Upper lobe of left lung (tissue), 6 donors: ENCODE measurements at regions not wholly inside any gene's neighbourhood (a gene's known extent, or its start where the extent isn't known, plus 50 kb on each side); places are given as distances from the start of the nearest gene placed in this dataset.

Source experiments
- ATAC-seq, 2 donors: fragments of 200-7000 bp; cut with Tn5 transposase; one replicate each; pipeline ENCODE4 v1.9.1; 2022; ENCODE audit warnings: mild to moderate bottlenecking in 2 of 2, moderate library complexity in 2 of 2; ENCODE audit not compliant: low FRiP score in 2 of 2
- DNase-seq, 2 donors: peaks; one replicate each; pipeline ENCODE4 v3.0.0-alpha.2; 2019 to 2020
- H3K27ac ChIP-seq, 4 donors: fragments of 200-600 bp; sonication (generic); one replicate each; pipeline ENCODE4 v1.5.1; 2016 to 2019
- H3K27me3 ChIP-seq, 4 donors: fragments of 200-600 bp; sonication (generic); one replicate each; pipeline ENCODE4 v1.5.1; 2017 to 2019
- H3K36me3 ChIP-seq, 4 donors: fragments of 200-600 bp; sonication (generic); one replicate each; pipeline ENCODE4 v1.5.1; 2016 to 2019
- H3K4me1 ChIP-seq, 4 donors: fragments of 200-600 bp; sonication (generic); one replicate each; pipeline ENCODE4 v1.5.1; 2018 to 2019
- H3K4me3 ChIP-seq, 4 donors: fragments of 200-600 bp; sonication (generic); one replicate each; pipeline ENCODE4 v1.5.1; 2017 to 2019; ENCODE audit warnings: mild to moderate bottlenecking in 2 of 4, moderate library complexity in 1 of 4
- H3K9me3 ChIP-seq, 4 donors: fragments of 200-600 bp; sonication (generic); one replicate each; pipeline ENCODE4 v1.5.1; 2018 to 2019
- CTCF ChIP-seq, 6 experiments: fragments of 450-650 bp in 4 of 6; fragments of 200-600 bp in 2 of 6; sonication (generic) in 2 of 6; IDR thresholded peaks; one replicate each; pipeline ENCODE4 v1.5.1; 2016 to 2019; ENCODE audit warnings: antibody characterized with exemption in 6 of 6
- EP300 ChIP-seq, 4 donors: sonication (generic); formaldehyde crosslinking; IDR thresholded peaks; one replicate each; pipeline ENCODE4 v1.5.1; 2017; ENCODE audit warnings: antibody characterized with exemption in 4 of 4, control low read depth in 2 of 4
- POLR2A ChIP-seq, 4 donors: fragments of 450-650 bp; IDR thresholded peaks; one replicate each; pipeline ENCODE4 v1.5.1; 2016 to 2017; ENCODE audit warnings: antibody characterized with exemption in 4 of 4, mild to moderate bottlenecking in 2 of 4
- POLR2AphosphoS5 ChIP-seq, 2 donors: sonication (generic); formaldehyde crosslinking; IDR thresholded peaks; one replicate each; pipeline ENCODE4 v1.5.1; 2017; ENCODE audit warnings: antibody characterized with exemption in 2 of 2
- WGBS, 2 donors: methylation state at CpG; one replicate each; pipeline ENCODE4 v1.1.5; 2017 to 2018; 5-methylcytosine and 5-hydroxymethylcytosine counted together
- donor health status: DM: no; HTN: no; CAD: no; lungs with moderate emphysema.
- donor health status: DM: no; HTN: yes; CAD: no; lungs with severe emphysema.

- no peak overlapping the region for H3K27ac ChIP-seq
- ATAC-seq (no peak), DNase-seq (no peak)
- no peak overlapping the region for H3K4me3 ChIP-seq
- H3K27me3 ChIP-seq: no peaks in the 10 kb centered on the region
- H3K36me3 ChIP-seq: no peaks in the 10 kb centered on the region
- no peaks in the 10 kb centered on the region for H3K4me1 ChIP-seq
- H3K9me3 ChIP-seq: no peaks in the 10 kb centered on the region
- TF ChIP-seq POLR2AphosphoS5 (IDR thresholded peaks at IDR 0.05) (no peak), POLR2A (IDR thresholded peaks at IDR 0.05) (no peak), EP300 (IDR thresholded peaks at IDR 0.05) (no peak), CTCF (IDR thresholded peaks at IDR 0.05) (no peak)
- 80 to 82% methylated on average over 8 of the region's 8 CpGs for WGBS, 2 donors
Measured at GRCh38 chr1:208818770-208819445, 574.7 kb upstream of the PLXNA2 start.

- no peaks in the 10 kb centered on the region for H3K36me3 ChIP-seq
- DNase-seq: no peak
- 48% methylated on average over 2 of the region's 2 CpGs for WGBS, 2 donors
- H3K9me3 ChIP-seq: no peaks in the 10 kb centered on the region
- no peak for TF ChIP-seq EP300 (IDR thresholded peaks at IDR 0.05)
- TF ChIP-seq POLR2A (IDR thresholded peaks at IDR 0.05): no peak
- no peak for TF ChIP-seq POLR2AphosphoS5 (IDR thresholded peaks at IDR 0.05)
- TF ChIP-seq CTCF (IDR thresholded peaks at IDR 0.05): no peak
- H3K27me3 ChIP-seq: no peaks in the 10 kb centered on the region
- H3K27ac ChIP-seq: no peak overlapping the region
- H3K4me3 ChIP-seq: no peak overlapping the region
- H3K4me1 ChIP-seq: peaks cover 0 to 3% (median 1%) of the 10 kb centered on the region in 4 donors
- no peak for ATAC-seq
Measured at GRCh38 chr1:208820580-208821212, 576.5 kb upstream of the PLXNA2 start.

- H3K9me3 ChIP-seq: no peaks in the 10 kb centered on the region
- DNase-seq (no peak), ATAC-seq (no peak)
- no peak overlapping the region for H3K4me3 ChIP-seq
- no peaks in the 10 kb centered on the region for H3K27me3 ChIP-seq
- H3K4me1 ChIP-seq: peaks cover 0 to 5% (median 1%) of the 10 kb centered on the region in 4 donors
- TF ChIP-seq EP300 (IDR thresholded peaks at IDR 0.05) (no peak), POLR2A (IDR thresholded peaks at IDR 0.05) (no peak), CTCF (IDR thresholded peaks at IDR 0.05) (no peak), POLR2AphosphoS5 (IDR thresholded peaks at IDR 0.05) (no peak)
- no peaks in the 10 kb centered on the region for H3K36me3 ChIP-seq
- no peak overlapping the region for H3K27ac ChIP-seq
- 82 to 93% methylated on average over 7 of the region's 7 CpGs for WGBS, 2 donors
Measured at GRCh38 chr1:208821939-208822338, 577.8 kb upstream of the PLXNA2 start.

GRCh38 chr1:208825300-208825699 lies 581.1 kb upstream of the PLXNA2 start:
- no peak overlapping the region for H3K4me3 ChIP-seq
- ATAC-seq (peak in 1 of 2 donors; percentile 69), DNase-seq (peak in 1 of 2 donors; percentile 25)
- no peaks in the 10 kb centered on the region for H3K36me3 ChIP-seq
- TF ChIP-seq CTCF (IDR thresholded peaks at IDR 0.05) (no peak), EP300 (IDR thresholded peaks at IDR 0.05) (no peak), POLR2AphosphoS5 (IDR thresholded peaks at IDR 0.05) (no peak), POLR2A (IDR thresholded peaks at IDR 0.05) (no peak)
- no peaks in the 10 kb centered on the region for H3K9me3 ChIP-seq
- 43 to 50% methylated on average over 2 of the region's 2 CpGs for WGBS, 2 donors
- H3K27me3 ChIP-seq: no peaks in the 10 kb centered on the region
- no peak overlapping the region for H3K27ac ChIP-seq
- peaks cover 0 to 5% (median 1%) of the 10 kb centered on the region in 4 donors for H3K4me1 ChIP-seq
